BLaER1 (cell line): ENCODE measurements at regions not wholly inside any gene's neighbourhood (a gene's known extent, or its start where the extent isn't known, plus 50 kb on each side); places are given as distances from the start of the nearest gene placed in this dataset.
"Not testable (repeated sequence)": the region's sequence is repeated elsewhere in the genome, so short reads cannot be mapped to it uniquely, and the experiment has no call there.

Experiments
- H3K27ac ChIP-seq: shearing (Covaris generic); formaldehyde crosslinking; 2 replicates; pipeline ENCODE4 v1.8.1; 2022
- H3K27me3 ChIP-seq: shearing (Covaris generic); formaldehyde crosslinking; 2 replicates; pipeline ENCODE4 v1.8.1; 2022
- H3K36me3 ChIP-seq: shearing (Covaris generic); formaldehyde crosslinking; 2 replicates; pipeline ENCODE4 v1.8.1; 2022
- H3K4me1 ChIP-seq: shearing (Covaris generic); formaldehyde crosslinking; 2 replicates; pipeline ENCODE4 v1.8.1; 2022
- H3K4me2 ChIP-seq: shearing (Covaris generic); formaldehyde crosslinking; 2 replicates; pipeline ENCODE4 v1.8.1; 2022
- H3K4me3 ChIP-seq: shearing (Covaris generic); formaldehyde crosslinking; 2 replicates; pipeline ENCODE4 v1.8.1; 2022
- H3K9ac ChIP-seq: shearing (Covaris generic); formaldehyde crosslinking; 2 replicates; pipeline ENCODE4 v1.8.1; 2022
- H3K9me3 ChIP-seq: shearing (Covaris generic); formaldehyde crosslinking; 2 replicates; pipeline ENCODE4 v1.8.1; 2022
- H4K20me1 ChIP-seq: shearing (Covaris generic); formaldehyde crosslinking; 2 replicates; pipeline ENCODE4 v1.8.1; 2022
- Cebpa-rat ChIP-seq: shearing (Covaris generic); IDR thresholded peaks from 2 replicates; pipeline ENCODE4 v1.8.1; 2022

GRCh38 chr5:117380316-117380715, 805.7 kb upstream of the SEMA6A start:
- Histone ChIP-seq H3K4me3 (no peak overlapping the region), H3K9me3 (no peaks in the 10 kb centered on the region), H3K4me2 (no peak overlapping the region), H3K36me3 (no peaks in the 10 kb centered on the region), H3K27ac (no peak overlapping the region), H3K9ac (no peak overlapping the region), H4K20me1 (no peaks in the 10 kb centered on the region), H3K4me1 (no peaks in the 10 kb centered on the region), H3K27me3 (no peaks in the 10 kb centered on the region)
- TF ChIP-seq Cebpa-rat = no peak

GRCh38 chr5:117379521-117379920, 804.9 kb upstream of the SEMA6A start:
- no peaks in the 10 kb centered on the region for H3K36me3 ChIP-seq
- H3K4me1 ChIP-seq = no peaks in the 10 kb centered on the region
- H3K27ac ChIP-seq = no peak overlapping the region
- H4K20me1 ChIP-seq = no peaks in the 10 kb centered on the region
- H3K27me3 ChIP-seq = no peaks in the 10 kb centered on the region
- TF ChIP-seq Cebpa-rat = no peak
- H3K9ac ChIP-seq = no peak overlapping the region
- H3K4me2 ChIP-seq = no peak overlapping the region
- no peaks in the 10 kb centered on the region for H3K9me3 ChIP-seq
- no peak overlapping the region for H3K4me3 ChIP-seq

GRCh38 chr5:117376748-117377147, 802.1 kb upstream of the SEMA6A start:
- H3K9ac ChIP-seq = no peak overlapping the region
- H3K9me3 ChIP-seq = no peaks in the 10 kb centered on the region
- no peaks in the 10 kb centered on the region for H4K20me1 ChIP-seq
- no peak overlapping the region for H3K27ac ChIP-seq
- no peaks in the 10 kb centered on the region for H3K36me3 ChIP-seq
- H3K27me3 ChIP-seq = no peaks in the 10 kb centered on the region
- no peak for TF ChIP-seq Cebpa-rat
- H3K4me1 ChIP-seq = no peaks in the 10 kb centered on the region
- H3K4me2 ChIP-seq = no peak overlapping the region
- no peak overlapping the region for H3K4me3 ChIP-seq

GRCh38 chr5:117359895-117360294, 785.3 kb upstream of the SEMA6A start:
- H3K9ac ChIP-seq = no peak overlapping the region
- H3K27ac ChIP-seq = no peak overlapping the region
- TF ChIP-seq Cebpa-rat = no peak
- H4K20me1 ChIP-seq = no peaks in the 10 kb centered on the region
- no peaks in the 10 kb centered on the region for H3K9me3 ChIP-seq
- no peak overlapping the region for H3K4me3 ChIP-seq
- no peak overlapping the region for H3K4me2 ChIP-seq
- H3K36me3 ChIP-seq = no peaks in the 10 kb centered on the region
- no peaks in the 10 kb centered on the region for H3K27me3 ChIP-seq
- no peaks in the 10 kb centered on the region for H3K4me1 ChIP-seq

GRCh38 chr5:117357886-117358285, 783.3 kb upstream of the SEMA6A start:
- Histone ChIP-seq H3K4me3 (no peak overlapping the region), H3K27ac (no peak overlapping the region), H3K36me3 (no peaks in the 10 kb centered on the region), H4K20me1 (no peaks in the 10 kb centered on the region), H3K27me3 (no peaks in the 10 kb centered on the region), H3K9me3 (no peaks in the 10 kb centered on the region), H3K4me2 (no peak overlapping the region), H3K4me1 (no peaks in the 10 kb centered on the region), H3K9ac (no peak overlapping the region)
- no peak for TF ChIP-seq Cebpa-rat

- H3K27ac ChIP-seq = no peak overlapping the region
- no peak overlapping the region for H3K4me3 ChIP-seq
- H3K9ac ChIP-seq = no peak overlapping the region
These were observed 772.7 kb upstream of the SEMA6A start for GRCh38 chr5:117347280-117347679.

GRCh38 chr5:117343726-117344125, 769.1 kb upstream of the SEMA6A start:
- H3K9ac ChIP-seq, H3K36me3 ChIP-seq: not testable (repeated sequence)

More at GRCh38 chr5:117347280-117347679, 772.7 kb upstream of the SEMA6A start:
- no peaks in the 10 kb centered on the region for H3K4me1 ChIP-seq
- H3K4me2 ChIP-seq = no peak overlapping the region
- no peaks in the 10 kb centered on the region for H4K20me1 ChIP-seq
- H3K9me3 ChIP-seq = no peaks in the 10 kb centered on the region
- H3K36me3 ChIP-seq = no peaks in the 10 kb centered on the region
- H3K27me3 ChIP-seq = no peaks in the 10 kb centered on the region
- no peak for TF ChIP-seq Cebpa-rat

GRCh38 chr5:117337064-117337749, 762.6 kb upstream of the SEMA6A start:
- no peak overlapping the region for H3K4me3 ChIP-seq
- H3K27ac ChIP-seq = no peak overlapping the region
- TF ChIP-seq Cebpa-rat = no peak
- no peaks in the 10 kb centered on the region for H3K4me1 ChIP-seq
- no peak overlapping the region for H3K4me2 ChIP-seq
- no peak overlapping the region for H3K9ac ChIP-seq
- no peaks in the 10 kb centered on the region for H3K9me3 ChIP-seq
- H3K27me3 ChIP-seq = no peaks in the 10 kb centered on the region
- no peaks in the 10 kb centered on the region for H3K36me3 ChIP-seq
- no peaks in the 10 kb centered on the region for H4K20me1 ChIP-seq

More at GRCh38 chr5:117343726-117344125, 769.1 kb upstream of the SEMA6A start:
- not testable (repeated sequence) for H4K20me1 ChIP-seq, H3K27ac ChIP-seq, H3K27me3 ChIP-seq, H3K4me3 ChIP-seq, H3K4me2 ChIP-seq, H3K9me3 ChIP-seq, H3K4me1 ChIP-seq

GRCh38 chr5:117336208-117336607, 761.6 kb upstream of the SEMA6A start:
- H3K4me2 ChIP-seq = no peak overlapping the region
- H3K9ac ChIP-seq = no peak overlapping the region
- TF ChIP-seq Cebpa-rat = no peak

GRCh38 chr5:117333011-117333410, 758.4 kb upstream of the SEMA6A start:
- H3K9me3 ChIP-seq = no peaks in the 10 kb centered on the region
- H4K20me1 ChIP-seq = no peaks in the 10 kb centered on the region
- H3K4me2 ChIP-seq = no peak overlapping the region
- H3K4me3 ChIP-seq = no peak overlapping the region
- no peaks in the 10 kb centered on the region for H3K36me3 ChIP-seq
- TF ChIP-seq Cebpa-rat = no peak
- H3K27ac ChIP-seq = no peak overlapping the region
- no peaks in the 10 kb centered on the region for H3K4me1 ChIP-seq
- no peaks in the 10 kb centered on the region for H3K27me3 ChIP-seq
- no peak overlapping the region for H3K9ac ChIP-seq

More at GRCh38 chr5:117336208-117336607, 761.6 kb upstream of the SEMA6A start:
- Histone ChIP-seq H3K4me1 (no peaks in the 10 kb centered on the region), H3K27ac (no peak overlapping the region), H4K20me1 (no peaks in the 10 kb centered on the region), H3K36me3 (no peaks in the 10 kb centered on the region), H3K27me3 (no peaks in the 10 kb centered on the region), H3K9me3 (no peaks in the 10 kb centered on the region), H3K4me3 (no peak overlapping the region)

GRCh38 chr5:117332341-117332740, 757.7 kb upstream of the SEMA6A start:
- Histone ChIP-seq H3K27me3 (no peaks in the 10 kb centered on the region), H3K4me3 (no peak overlapping the region), H3K27ac (no peak overlapping the region), H3K36me3 (no peaks in the 10 kb centered on the region), H3K9me3 (no peaks in the 10 kb centered on the region), H3K4me2 (no peak overlapping the region), H3K4me1 (no peaks in the 10 kb centered on the region), H4K20me1 (no peaks in the 10 kb centered on the region), H3K9ac (no peak overlapping the region)
- no peak for TF ChIP-seq Cebpa-rat
